ENCODE measurements at regions not wholly inside any gene's neighbourhood (a gene's known extent, or its start where the extent isn't known, plus 50 kb on each side); places are given as distances from the start of the nearest gene placed in this dataset.
A peak's percentile ranks its signal among the peaks of the same experiment; 100 is the strongest.

DNA sequence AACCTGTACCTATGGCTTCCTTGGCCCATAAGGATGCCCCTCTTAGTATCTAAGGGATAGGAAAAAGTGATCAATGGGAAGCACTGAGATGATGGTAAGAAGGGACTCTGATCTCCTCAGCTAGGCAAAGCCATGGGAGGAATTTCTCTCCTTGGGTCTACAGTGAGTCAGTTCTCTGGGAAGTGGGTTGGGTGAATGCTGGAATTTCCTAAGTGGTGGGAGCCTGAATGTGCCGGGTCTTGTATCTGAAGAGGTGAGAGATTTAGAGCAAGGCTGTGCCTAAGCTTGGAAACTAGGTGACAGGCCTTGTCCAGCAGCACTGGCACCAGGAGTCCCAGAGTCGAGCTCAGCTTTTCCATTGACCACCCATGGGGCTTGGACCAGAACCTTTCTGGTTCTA lies 96.3 kb upstream of the SLC2A1 start:
- Histone ChIP-seq H3K27ac (no peak overlapping the region), H3K27me3 (no peaks in the 10 kb centered on the region), H3K4me3 (no peak overlapping the region), H3K36me3 (no peaks in the 10 kb centered on the region), H3K9me3 (no peaks in the 10 kb centered on the region), H3K4me1 (peaks cover 45% of the 10 kb centered on the region)
- DNase-seq (ENCODE audit: extremely low spot score in 2 of 2) = no peak
- intact Hi-C loops (cut with DNase I) = no loop called here
- TF ChIP-seq POLR2A (IDR thresholded peaks at IDR 0.05) (no peak), POLR2AphosphoS5 (IDR thresholded peaks at IDR 0.05; ENCODE audit: insufficient read depth in 1 of 2, low read depth in 1 of 2) (no peak), CTCF (IDR thresholded peaks at IDR 0.05) (no peak)

DNA sequence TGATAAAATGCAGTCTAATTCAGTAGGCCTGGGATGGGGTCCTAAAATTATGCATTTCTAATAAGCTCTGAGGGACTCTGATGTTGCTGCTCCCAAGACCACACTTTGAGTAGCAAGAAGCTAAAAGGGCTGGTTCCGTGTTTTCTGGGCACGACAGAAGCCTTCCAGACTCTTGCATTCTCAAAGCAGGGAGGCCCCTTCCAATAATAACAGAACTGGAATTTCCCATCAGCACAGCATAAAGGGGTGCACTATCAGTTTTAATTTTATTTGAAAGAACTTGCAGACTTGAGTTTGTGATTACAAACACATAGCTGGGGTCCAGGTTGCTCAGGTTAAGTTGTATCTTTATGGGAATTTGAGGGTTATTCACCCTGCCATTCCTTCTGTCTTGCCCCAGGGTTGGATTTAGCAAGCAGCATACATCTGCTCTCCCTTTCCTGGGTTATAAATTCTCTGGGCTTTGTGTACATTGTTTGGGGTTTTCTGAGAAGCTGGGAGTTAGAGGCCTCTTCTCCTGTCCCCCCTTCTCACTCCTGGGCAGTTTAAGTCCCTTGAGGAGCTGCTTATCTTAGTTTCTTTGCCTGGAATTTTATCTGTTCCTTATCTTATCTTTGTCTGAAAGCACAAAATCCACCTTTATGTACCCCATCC lies 94.2 kb upstream of the SLC2A1 start:
- no peak overlapping the region for H3K4me3 ChIP-seq
- H3K4me1 ChIP-seq = peaks cover 44% of the 10 kb centered on the region
- DNase-seq (ENCODE audit: extremely low spot score in 2 of 2) = no peak
- TF ChIP-seq CTCF (IDR thresholded peaks at IDR 0.05) (no peak), POLR2AphosphoS5 (IDR thresholded peaks at IDR 0.05; ENCODE audit: insufficient read depth in 1 of 2, low read depth in 1 of 2) (no peak), POLR2A (IDR thresholded peaks at IDR 0.05) (no peak)
- H3K27ac ChIP-seq = no peak overlapping the region
- no peaks in the 10 kb centered on the region for H3K36me3 ChIP-seq
- intact Hi-C loops (cut with DNase I) = no loop called here
- H3K27me3 ChIP-seq = no peaks in the 10 kb centered on the region
- H3K9me3 ChIP-seq = no peaks in the 10 kb centered on the region

DNA sequence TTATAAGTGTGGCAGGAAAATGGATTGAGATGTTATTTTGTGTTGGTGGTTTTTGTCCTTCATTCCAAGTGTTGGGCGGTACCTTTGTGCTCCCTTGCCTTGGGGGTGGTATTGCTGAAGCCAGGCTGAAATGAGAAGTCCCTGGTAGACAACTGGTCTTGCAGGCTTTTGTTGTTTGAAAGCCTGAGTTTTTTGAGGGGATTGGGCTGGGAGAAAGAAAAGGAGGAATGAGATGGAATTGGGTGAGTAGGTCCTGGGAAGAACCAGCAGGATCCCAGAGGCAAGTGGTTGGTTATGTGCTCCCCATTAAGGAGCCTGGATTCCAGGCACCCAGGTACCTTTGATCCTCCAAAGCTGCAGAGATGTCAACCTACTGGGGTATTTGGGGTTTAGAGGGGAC lies 93.7 kb upstream of the SLC2A1 start:
- Histone ChIP-seq H3K27me3 (no peaks in the 10 kb centered on the region), H3K36me3 (no peaks in the 10 kb centered on the region), H3K9me3 (no peaks in the 10 kb centered on the region), H3K4me3 (no peak overlapping the region), H3K4me1 (peaks cover 38% of the 10 kb centered on the region), H3K27ac (no peak overlapping the region)
- DNase-seq (ENCODE audit: extremely low spot score in 2 of 2) = no peak
- intact Hi-C loops (cut with DNase I) = no loop called here
- TF ChIP-seq POLR2A (IDR thresholded peaks at IDR 0.05) (no peak), POLR2AphosphoS5 (IDR thresholded peaks at IDR 0.05; ENCODE audit: insufficient read depth in 1 of 2, low read depth in 1 of 2) (no peak), CTCF (IDR thresholded peaks at IDR 0.05) (no peak)

GRCh38 chr1:43049481-43049880 lies 90.8 kb upstream of the SLC2A1 start:
- Histone ChIP-seq H3K27me3 (no peaks in the 10 kb centered on the region), H3K36me3 (no peaks in the 10 kb centered on the region), H3K4me1 (peaks cover 20% of the 10 kb centered on the region), H3K9me3 (no peaks in the 10 kb centered on the region), H3K4me3 (no peak overlapping the region), H3K27ac (peak overlapping the region; percentile 77)
- DNase-seq (ENCODE audit: extremely low spot score in 2 of 2) = no peak
- intact Hi-C loops (cut with DNase I) = no loop called here
- TF ChIP-seq CTCF (IDR thresholded peaks at IDR 0.05) = no peak
- TF ChIP-seq POLR2AphosphoS5 (IDR thresholded peaks at IDR 0.05; ENCODE audit: insufficient read depth in 1 of 2, low read depth in 1 of 2) = no peak
- no peak for TF ChIP-seq POLR2A (IDR thresholded peaks at IDR 0.05)

DNA sequence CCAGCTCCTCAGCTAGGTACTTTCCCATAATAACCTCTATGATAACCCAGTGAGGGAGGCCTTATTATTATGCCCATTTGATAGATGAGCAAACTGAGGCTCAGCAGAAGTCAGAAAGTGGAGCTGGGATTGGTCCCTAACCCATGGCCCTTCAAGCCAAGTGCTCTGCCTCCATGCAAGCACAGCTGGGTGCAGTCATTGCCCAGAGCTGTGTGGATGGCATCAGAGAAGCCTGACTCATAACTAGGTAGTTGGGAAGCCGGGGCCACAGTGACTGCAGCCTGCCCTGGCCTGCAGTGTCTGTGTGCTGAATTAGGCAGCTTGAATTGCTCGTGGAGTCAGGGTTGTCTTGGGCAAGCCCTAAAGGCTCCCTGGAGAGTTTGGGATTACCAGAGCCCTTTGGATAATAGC lies 89.9 kb upstream of the SLC2A1 start:
- no peak overlapping the region for H3K4me3 ChIP-seq
- H3K27me3 ChIP-seq = no peaks in the 10 kb centered on the region
- no peaks in the 10 kb centered on the region for H3K9me3 ChIP-seq
- peak overlapping the region; percentile 77 for H3K27ac ChIP-seq
- H3K36me3 ChIP-seq = no peaks in the 10 kb centered on the region
- no peak for DNase-seq (ENCODE audit: extremely low spot score in 2 of 2)
- H3K4me1 ChIP-seq = peaks cover 20% of the 10 kb centered on the region
- intact Hi-C loops (cut with DNase I) = no loop called here
- TF ChIP-seq CTCF (IDR thresholded peaks at IDR 0.05) (no peak), POLR2AphosphoS5 (IDR thresholded peaks at IDR 0.05; ENCODE audit: insufficient read depth in 1 of 2, low read depth in 1 of 2) (peak; percentile 32 to 60), POLR2A (IDR thresholded peaks at IDR 0.05) (no peak)

Data from vagina (tissue), 2 donors.